Right cardiac atrium (tissue), 5 donors: ENCODE measurements at regions not wholly inside any gene's neighbourhood (a gene's known extent, or its start where the extent isn't known, plus 50 kb on each side); places are given as distances from the start of the nearest gene placed in this dataset.

Experiments
- ATAC-seq, 2 donors: fragments of 200-7000 bp; cut with Tn5 transposase; one replicate each; pipeline versions ENCODE4 v1.8.0 to v1.9.1; 2020; ENCODE audit warnings: moderate library complexity in 2 of 2, mild to moderate bottlenecking in 1 of 2
- DNase-seq, 3 donors: peaks; one replicate each; pipeline ENCODE4 v3.0.0-alpha.2; 2020
- H3K27ac ChIP-seq: one replicate; pipeline ENCODE4 v1.5.1; 2013; ENCODE audit warnings: mild to moderate bottlenecking, low read length, control low read depth, moderate library complexity
- H3K27me3 ChIP-seq: one replicate; pipeline ENCODE4 v1.6.1; 2013; ENCODE audit not compliant: control insufficient read depth, insufficient read depth
- H3K4me1 ChIP-seq: one replicate; pipeline ENCODE4 v1.6.1; 2013; ENCODE audit warnings: low read length; ENCODE audit not compliant: control insufficient read depth, insufficient read depth
- H3K4me3 ChIP-seq: one replicate; pipeline ENCODE4 v1.5.1; 2013; ENCODE audit warnings: low read length, control low read depth
- H3K9me3 ChIP-seq: one replicate; pipeline ENCODE4 v1.6.1; 2013; ENCODE audit warnings: low read length; ENCODE audit not compliant: control insufficient read depth
- WGBS: extraction: QIAGEN DNeasy Blood & Tissue Kit; methylation state at CpG from one replicate; pipeline ENCODE4 v1.1.7; 2013; 5-methylcytosine and 5-hydroxymethylcytosine counted together
- intact Hi-C, 4 donors: fragments of 100-400 bp; cut with DNase I; formaldehyde crosslinking; loops; one replicate each; pipeline versions ENCODE4 v1.11.0 to v1.14.0; 2022 to 2023
- donor health status: healthy with polysubstance abuse.
- donor health status: DM: no; HTN: yes; CAD: no.
- donor health status: DM: no; HTN: no; CAD: no.
- donor health status: DM: no; HTN: yes; CAD: no; lungs with severe emphysema.
- donor health status: DM: yes; HTN: yes; CAD: no.

DNA sequence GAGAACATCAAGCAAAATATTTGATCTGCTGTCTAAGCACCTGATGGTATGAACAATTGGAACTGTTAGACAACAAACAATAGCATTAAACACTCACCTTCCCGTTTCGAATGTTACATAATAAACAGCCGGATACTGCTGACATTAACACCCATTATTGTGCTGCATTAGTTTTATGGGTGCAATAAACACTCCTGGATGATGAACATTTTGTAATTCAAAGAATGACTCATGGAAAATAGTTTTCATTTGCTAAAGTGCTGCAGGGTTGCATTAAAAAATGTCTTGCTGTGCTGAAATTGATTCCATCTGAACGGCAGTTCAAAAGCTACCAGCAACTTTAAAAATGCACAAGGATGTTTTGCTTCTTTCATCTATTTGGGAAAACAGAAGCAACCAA, 100.8 kb upstream of the SORBS2 start:
- H3K9me3 ChIP-seq = no peaks in the 10 kb centered on the region
- no peak overlapping the region for H3K27ac ChIP-seq
- H3K27me3 ChIP-seq = no peaks in the 10 kb centered on the region
- H3K4me1 ChIP-seq = no peaks in the 10 kb centered on the region
- intact Hi-C loops = no loop called here
- ATAC-seq = no peak
- 72% methylated on average over 4 of the region's 4 CpGs for WGBS
- H3K4me3 ChIP-seq = no peak overlapping the region
- DNase-seq = no peak

DNA sequence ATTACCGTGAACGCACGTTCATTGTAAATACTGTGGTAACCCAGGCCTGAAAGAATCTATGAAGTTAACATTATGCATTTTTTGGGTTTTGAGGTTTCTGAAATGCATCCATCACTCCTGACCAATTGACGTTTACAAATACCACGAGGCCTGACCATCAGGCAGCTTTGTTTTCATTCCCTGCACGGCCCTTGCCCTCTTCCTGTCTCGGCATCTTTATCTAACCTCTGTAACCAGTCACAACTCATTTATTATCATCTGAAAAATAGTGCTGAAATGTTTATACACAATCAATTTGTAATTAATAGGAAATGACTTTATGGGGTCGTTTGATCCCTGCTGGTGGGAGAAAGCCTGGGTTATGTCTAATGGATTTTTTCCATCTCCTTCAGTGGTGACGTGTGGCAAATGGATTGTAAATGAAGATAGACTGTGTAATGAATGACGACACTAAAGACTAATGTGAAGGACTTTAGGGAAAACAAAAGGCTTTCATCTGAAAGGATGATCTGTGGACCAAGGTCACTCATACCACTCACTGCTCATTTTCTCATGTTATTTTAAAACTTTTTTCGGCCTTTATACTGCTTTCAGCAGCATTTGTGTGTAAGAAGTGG, 102.7 kb upstream of the SORBS2 start:
- H3K27ac ChIP-seq = no peak overlapping the region
- WGBS = 70% methylated on average over 11 of the region's 11 CpGs
- H3K27me3 ChIP-seq = no peaks in the 10 kb centered on the region
- H3K9me3 ChIP-seq = no peaks in the 10 kb centered on the region
- H3K4me3 ChIP-seq = no peak overlapping the region
- H3K4me1 ChIP-seq = no peaks in the 10 kb centered on the region
- intact Hi-C loops = no loop called here
- ATAC-seq (no peak), DNase-seq (no peak)

DNA sequence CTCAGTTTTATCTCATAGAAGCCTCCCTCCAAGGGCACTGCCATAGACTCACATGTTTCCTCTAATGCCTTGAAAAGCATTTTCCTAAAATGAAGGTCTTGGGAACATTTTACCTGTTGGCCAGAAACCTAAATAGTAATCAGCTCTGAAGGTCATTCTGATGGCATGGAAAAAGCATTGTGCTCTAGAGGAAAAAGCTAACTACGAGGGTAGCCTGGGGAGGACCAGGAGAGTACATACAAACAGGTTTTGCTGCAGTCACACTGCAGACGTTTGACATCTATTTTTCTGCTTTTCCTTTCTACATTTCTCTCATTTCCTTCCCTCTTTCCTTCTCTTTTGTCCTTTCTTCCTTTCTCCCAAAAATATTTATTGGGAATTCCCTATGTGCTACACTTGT, 103.3 kb upstream of the SORBS2 start:
- no peaks in the 10 kb centered on the region for H3K9me3 ChIP-seq
- ATAC-seq (no peak), DNase-seq (no peak)
- intact Hi-C loops = no loop called here
- 55% methylated on average over 2 of the region's 2 CpGs for WGBS
- H3K4me1 ChIP-seq = no peaks in the 10 kb centered on the region
- no peak overlapping the region for H3K4me3 ChIP-seq
- no peak overlapping the region for H3K27ac ChIP-seq
- no peaks in the 10 kb centered on the region for H3K27me3 ChIP-seq

DNA sequence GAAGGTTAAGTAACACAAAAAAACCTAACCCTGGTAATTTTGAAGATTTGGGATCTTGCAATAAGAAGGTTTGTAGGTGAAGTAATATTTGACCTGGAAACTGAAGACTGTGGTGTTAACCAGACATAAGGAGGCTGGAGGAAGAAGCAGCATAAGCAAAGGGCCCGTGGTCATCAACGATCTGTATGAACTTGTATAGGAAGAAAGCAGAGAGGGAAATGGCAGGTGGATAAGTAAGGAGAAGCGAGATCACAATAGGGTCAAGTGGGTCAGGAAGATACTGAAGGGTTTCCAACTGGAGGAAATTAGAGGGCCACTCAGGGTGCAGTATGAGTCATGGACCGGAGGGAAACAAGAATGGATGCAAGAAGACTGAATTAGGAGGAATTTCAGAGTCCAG, 103.8 kb upstream of the SORBS2 start:
- DNase-seq (no peak), ATAC-seq (no peak)
- intact Hi-C loops = no loop called here
- WGBS = 94% methylated on average over 4 of the region's 4 CpGs
- H3K27ac ChIP-seq = no peak overlapping the region
- no peaks in the 10 kb centered on the region for H3K27me3 ChIP-seq
- H3K4me3 ChIP-seq = no peak overlapping the region
- H3K4me1 ChIP-seq = peaks cover under 1% of the 10 kb centered on the region
- no peaks in the 10 kb centered on the region for H3K9me3 ChIP-seq

DNA sequence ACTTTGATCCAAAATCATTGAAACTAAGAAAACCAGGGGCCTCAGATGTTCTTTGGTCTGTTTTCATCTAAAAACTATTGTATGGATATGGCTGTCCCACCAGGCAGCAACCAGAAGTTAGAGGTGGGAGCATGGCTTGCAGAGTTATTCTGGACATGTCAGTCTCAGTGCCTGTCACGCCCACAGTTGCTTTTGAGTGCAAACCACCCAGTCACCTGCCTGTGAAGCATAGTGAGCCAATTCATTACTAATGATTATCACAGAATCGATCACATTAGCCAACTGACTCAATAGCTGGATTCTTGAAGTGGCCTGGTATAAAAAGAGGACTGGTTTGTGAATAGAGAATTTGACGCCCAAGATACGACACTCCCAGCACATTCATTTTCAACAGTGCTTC, 104.2 kb upstream of the SORBS2 start:
- no peak overlapping the region for H3K27ac ChIP-seq
- DNase-seq = no peak
- no peaks in the 10 kb centered on the region for H3K27me3 ChIP-seq
- peaks cover 1% of the 10 kb centered on the region for H3K4me1 ChIP-seq
- ATAC-seq = no peak
- H3K9me3 ChIP-seq = no peaks in the 10 kb centered on the region
- intact Hi-C loops = no loop called here
- H3K4me3 ChIP-seq = no peak overlapping the region
- WGBS = 96% methylated on average over 4 of the region's 4 CpGs

DNA sequence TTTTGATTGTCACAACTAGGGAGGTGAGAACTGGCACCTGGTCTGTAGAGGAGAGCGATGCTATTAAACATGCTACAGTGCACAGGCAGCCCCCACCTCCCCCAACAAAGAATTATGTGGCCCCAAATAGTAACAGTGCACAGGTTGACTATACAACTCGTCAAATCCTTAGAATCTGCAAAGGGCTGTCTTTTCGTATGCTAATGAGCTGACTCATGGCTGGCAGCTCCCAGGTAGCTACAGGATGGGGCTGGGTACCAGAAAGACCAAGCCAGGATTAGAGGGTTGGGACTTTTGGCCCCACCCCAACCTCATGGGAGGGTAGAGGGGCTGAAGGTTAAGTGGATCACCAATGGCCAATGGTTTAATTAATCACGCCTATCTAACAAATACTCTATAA, 104.7 kb upstream of the SORBS2 start:
- ATAC-seq = no peak
- no peak for DNase-seq
- intact Hi-C loops = no loop called here
- Histone ChIP-seq H3K9me3 (no peaks in the 10 kb centered on the region), H3K27me3 (no peaks in the 10 kb centered on the region), H3K4me1 (peaks cover 2% of the 10 kb centered on the region), H3K27ac (no peak overlapping the region), H3K4me3 (no peak overlapping the region)
- 69% methylated on average over 4 of the region's 4 CpGs for WGBS

DNA sequence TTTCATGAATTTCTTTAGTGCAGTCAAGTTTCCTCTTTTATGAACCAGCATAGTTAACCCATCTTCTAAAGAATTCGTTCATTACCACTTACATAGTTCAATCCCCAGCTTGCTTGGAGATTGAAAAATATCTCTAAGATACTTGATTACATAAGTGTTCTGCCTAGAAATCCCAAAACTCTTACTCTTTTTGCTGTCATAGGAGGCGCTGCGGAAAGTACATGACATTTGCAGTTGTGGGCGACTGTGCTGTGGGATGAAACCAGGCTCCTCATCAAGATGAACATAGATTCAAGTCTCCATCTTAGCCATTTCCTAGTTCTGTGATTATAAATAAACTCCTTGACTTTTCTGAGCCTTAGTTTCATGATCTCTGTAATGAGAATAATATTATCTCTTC, 107.1 kb upstream of the SORBS2 start:
- DNase-seq (no peak), ATAC-seq (no peak)
- Histone ChIP-seq H3K4me1 (peaks cover 5% of the 10 kb centered on the region), H3K27me3 (no peaks in the 10 kb centered on the region), H3K9me3 (no peaks in the 10 kb centered on the region), H3K27ac (no peak overlapping the region), H3K4me3 (no peak overlapping the region)
- WGBS = 92% methylated on average over 4 of the region's 4 CpGs
- intact Hi-C loops = no loop called here

DNA sequence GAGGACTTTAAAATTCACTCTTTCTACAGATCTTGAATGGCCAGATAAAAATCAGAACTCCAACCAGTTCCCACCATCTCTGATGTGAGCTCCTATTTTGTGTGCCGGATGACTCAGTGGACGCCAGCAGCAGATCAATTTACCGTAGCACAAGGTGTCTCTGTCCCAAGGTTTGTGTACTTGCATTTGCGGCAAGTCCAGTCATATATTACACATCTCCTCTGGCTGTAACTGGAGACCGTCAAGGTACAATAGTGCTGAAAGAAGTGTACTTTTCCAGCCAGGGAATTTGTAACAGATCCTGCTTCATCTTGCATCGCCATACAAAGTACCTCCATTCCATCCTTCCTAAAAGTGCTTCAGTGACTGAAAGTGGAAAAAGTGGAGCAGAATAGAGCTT, 108.2 kb upstream of the SORBS2 start:
- H3K4me1 ChIP-seq = peaks cover 5% of the 10 kb centered on the region

DNA sequence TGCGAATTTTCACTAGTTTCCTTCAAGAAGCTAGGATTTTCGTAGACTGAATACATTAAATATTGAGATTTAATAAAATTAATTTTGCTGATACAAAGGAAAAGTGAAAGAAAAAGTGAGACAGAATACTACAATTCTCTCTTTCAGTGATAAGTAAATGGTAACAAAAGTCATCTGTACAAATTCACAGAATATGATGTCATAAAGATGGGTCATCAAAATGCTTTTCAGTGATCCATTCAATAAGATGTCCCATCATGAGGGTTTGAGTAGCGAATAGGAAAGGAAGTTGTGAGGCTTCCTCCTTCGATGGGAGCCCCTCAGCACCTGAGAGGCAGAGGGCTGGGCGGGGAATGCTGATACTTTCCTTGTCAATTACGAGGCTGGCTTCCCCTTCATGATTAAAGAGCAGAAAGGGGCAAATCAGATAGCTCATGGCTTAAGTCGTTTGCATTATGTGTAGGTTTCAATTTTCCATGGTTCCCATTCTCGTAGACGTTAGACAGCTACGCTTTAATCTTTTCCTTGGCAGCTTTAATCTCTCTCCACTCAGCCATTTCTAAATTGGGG, 108.8 kb upstream of the SORBS2 start:
- peaks cover 5% of the 10 kb centered on the region for H3K4me1 ChIP-seq
- DNase-seq (no peak), ATAC-seq (no peak)
- H3K4me3 ChIP-seq = peak overlapping the region; percentile 58
- H3K27ac ChIP-seq = no peak overlapping the region
- H3K9me3 ChIP-seq = no peaks in the 10 kb centered on the region
- no peaks in the 10 kb centered on the region for H3K27me3 ChIP-seq
- intact Hi-C loops = no loop called here
- WGBS = 65% methylated on average over 10 of the region's 10 CpGs

More for the DNA sequence above, 108.2 kb upstream of the SORBS2 start:
- Histone ChIP-seq H3K4me3 (no peak overlapping the region), H3K27ac (no peak overlapping the region), H3K9me3 (no peaks in the 10 kb centered on the region), H3K27me3 (no peaks in the 10 kb centered on the region)
- WGBS = 90% methylated on average over 6 of the region's 6 CpGs
- DNase-seq = no peak
- ATAC-seq = no peak
- intact Hi-C loops = no loop called here

DNA sequence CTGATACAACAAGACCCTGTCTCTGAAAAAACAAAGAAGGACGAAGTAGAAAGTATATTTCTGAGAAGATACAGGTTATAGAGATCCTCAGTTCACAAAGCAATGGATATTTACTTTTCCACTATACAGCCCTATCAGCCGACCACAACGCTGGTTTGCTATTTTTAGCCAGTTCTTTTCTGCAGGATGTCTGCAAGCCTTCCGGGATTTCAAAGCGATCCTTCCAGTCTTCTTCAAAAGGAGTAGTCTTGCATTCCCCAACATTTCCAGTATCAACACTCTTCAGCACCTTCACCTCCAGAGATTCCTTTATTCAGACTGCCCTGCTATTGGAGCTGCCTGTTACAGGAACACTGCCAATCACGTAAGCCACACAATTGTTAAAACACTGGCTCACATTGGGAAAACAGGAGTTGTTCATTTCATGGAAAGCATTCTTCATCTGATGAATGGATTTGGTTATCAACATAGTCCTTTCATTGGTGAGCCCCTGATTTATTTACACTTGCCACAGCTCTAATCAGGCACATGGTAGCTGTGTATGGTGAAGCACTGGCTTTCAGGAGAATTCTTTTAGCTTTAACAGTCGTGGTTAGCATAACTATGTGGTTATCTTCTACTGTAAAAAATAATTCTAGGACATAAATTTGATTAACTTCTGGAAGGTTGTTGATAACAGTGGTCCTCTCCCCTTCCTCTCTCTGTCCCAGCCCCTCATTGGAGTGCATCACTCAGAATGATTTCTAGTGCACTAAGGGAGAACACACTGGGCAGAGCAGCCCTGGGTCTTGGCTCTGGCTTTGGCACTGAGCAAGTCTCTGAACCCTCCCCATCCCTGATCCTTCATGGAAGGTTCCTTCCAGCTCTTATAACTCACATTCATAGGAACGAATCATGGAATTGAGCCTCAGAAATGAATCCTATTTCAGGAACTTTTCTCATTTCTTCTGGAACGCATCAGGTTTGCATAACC, 109.9 kb upstream of the SORBS2 start:
- H3K9me3 ChIP-seq = no peaks in the 10 kb centered on the region
- peaks cover 5% of the 10 kb centered on the region for H3K4me1 ChIP-seq
- peak in 1 of 2 donors; percentile 13 for ATAC-seq
- H3K4me3 ChIP-seq = peak overlapping the region; percentile 58
- DNase-seq = no peak
- intact Hi-C loops = no loop called here
- no peaks in the 10 kb centered on the region for H3K27me3 ChIP-seq
- 22% methylated on average over 9 of the region's 9 CpGs for WGBS
- no peak overlapping the region for H3K27ac ChIP-seq

DNA sequence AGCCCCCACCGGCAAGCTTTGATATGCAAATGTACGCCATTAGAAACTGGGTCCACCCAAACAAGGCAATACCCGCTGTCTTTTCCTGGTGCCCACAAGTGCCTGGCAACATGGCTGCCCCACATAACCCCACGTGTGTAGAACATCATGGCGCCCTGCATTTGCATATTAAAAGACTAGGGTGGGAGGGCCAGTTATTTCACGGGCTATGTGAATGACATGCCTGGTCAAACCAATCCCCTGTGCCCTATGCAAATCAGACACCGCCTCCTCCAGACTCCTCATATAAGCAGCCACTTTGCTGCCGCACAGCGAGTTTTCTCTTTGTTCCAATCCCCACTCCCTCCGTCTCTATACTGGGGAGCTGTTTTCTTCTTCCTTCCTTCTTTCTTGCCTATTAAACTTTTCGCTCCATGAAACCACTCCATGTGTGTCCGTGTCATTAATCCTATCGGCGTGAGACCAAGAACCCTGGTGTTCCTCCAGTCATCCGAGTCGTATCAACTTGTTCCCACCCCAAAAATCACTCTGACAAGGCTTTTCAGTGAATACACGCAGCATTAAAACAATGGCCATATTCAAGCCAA, 112.6 kb upstream of the SORBS2 start:
- H3K9me3 ChIP-seq = no peaks in the 10 kb centered on the region
- DNase-seq (no peak), ATAC-seq (no peak)
- peaks cover 5% of the 10 kb centered on the region for H3K4me1 ChIP-seq
- intact Hi-C loops = no loop called here
- 94% methylated on average over 17 of the region's 17 CpGs for WGBS
- no peak overlapping the region for H3K4me3 ChIP-seq
- no peak overlapping the region for H3K27ac ChIP-seq
- no peaks in the 10 kb centered on the region for H3K27me3 ChIP-seq
